ENCODE measurements at regions not wholly inside any gene's neighbourhood (a gene's known extent, or its start where the extent isn't known, plus 50 kb on each side); places are given as distances from the start of the nearest gene placed in this dataset.
"Not testable (repeated sequence)": the region's sequence is repeated elsewhere in the genome, so short reads cannot be mapped to it uniquely, and the experiment has no call there.

- intact Hi-C loops (cut with DNase I, micrococcal nuclease) = no loop called here
- no peak for DNase-seq
- H3K9me3 ChIP-seq = no peaks in the 10 kb centered on the region
- no peak for TF ChIP-seq CTCF (IDR thresholded peaks at IDR 0.05)
- H3K4me3 ChIP-seq = no peak overlapping the region
- no peak for ATAC-seq
- no peaks in the 10 kb centered on the region for H3K36me3 ChIP-seq (ENCODE audit: low read depth)
- no peaks in the 10 kb centered on the region for H3K4me1 ChIP-seq (ENCODE audit: low read depth)
Measured at GRCh38 chr3:77746892-77747291, 707.0 kb downstream of the ROBO2 start.

DNA sequence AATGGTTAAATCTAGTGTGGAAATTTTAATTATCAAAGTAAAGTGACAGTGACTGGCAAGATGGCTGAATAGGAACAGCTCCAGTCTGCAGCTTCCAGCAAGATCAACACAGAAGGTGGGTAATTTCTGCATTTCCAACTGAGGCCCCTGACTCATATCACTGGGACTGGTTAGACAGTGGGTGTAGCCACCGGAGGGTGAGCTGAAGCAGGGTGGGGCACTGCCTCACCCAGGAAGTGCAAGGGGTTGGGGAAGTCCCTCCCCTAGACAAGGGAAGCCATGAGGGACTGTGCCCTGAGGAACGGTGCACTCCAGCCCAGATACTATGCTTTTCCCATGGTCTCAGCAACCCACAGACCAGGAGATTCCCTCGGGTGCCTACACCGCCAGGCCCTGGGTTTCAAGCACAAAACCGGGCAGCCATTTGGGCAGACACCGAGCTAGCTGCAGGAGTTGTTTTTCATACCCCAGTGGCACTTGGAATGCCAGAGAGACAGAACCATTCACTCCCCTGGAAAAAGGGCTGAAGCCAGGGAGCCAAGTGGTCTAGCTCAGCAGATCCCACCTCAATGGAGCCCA lies 716.6 kb downstream of the ROBO2 start:
- H3K9me3 ChIP-seq; ATAC-seq; H3K4me1 ChIP-seq (ENCODE audit: low read depth); H3K4me3 ChIP-seq; H3K36me3 ChIP-seq (ENCODE audit: low read depth); DNase-seq; intact Hi-C loops (cut with DNase I, micrococcal nuclease): not testable (repeated sequence)

DNA sequence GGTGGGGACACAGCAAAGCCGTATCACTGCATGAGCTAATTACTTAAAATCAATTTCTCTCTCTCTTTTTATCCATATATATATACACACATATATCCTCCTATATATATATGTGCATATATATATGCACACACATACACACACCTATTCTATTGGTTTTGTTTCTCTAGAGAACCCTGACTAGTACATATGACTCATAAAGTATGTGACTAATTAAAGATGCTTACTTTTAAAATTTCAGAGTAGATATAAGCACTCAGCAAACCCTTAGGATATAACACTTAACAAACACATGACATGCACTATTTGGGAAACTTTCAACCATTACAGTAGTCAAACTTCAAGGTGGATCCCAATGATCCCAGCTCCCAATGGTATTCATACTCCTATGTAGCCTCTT lies 732.6 kb downstream of the ROBO2 start:
- Histone ChIP-seq H3K4me3 (no peak overlapping the region), H3K36me3 (ENCODE audit: low read depth) (no peaks in the 10 kb centered on the region), H3K9me3 (peaks cover 5% of the 10 kb centered on the region), H3K4me1 (ENCODE audit: low read depth) (no peaks in the 10 kb centered on the region)
- DNase-seq (no peak), ATAC-seq (no peak)
- intact Hi-C loops (cut with DNase I, micrococcal nuclease) = no loop called here
- TF ChIP-seq CTCF (IDR thresholded peaks at IDR 0.05) = no peak

GRCh38 chr3:77773084-77773483 lies 733.2 kb downstream of the ROBO2 start:
- no peaks in the 10 kb centered on the region for H3K4me1 ChIP-seq (ENCODE audit: low read depth)
- no peak overlapping the region for H3K4me3 ChIP-seq
- no peaks in the 10 kb centered on the region for H3K36me3 ChIP-seq (ENCODE audit: low read depth)
- H3K9me3 ChIP-seq = peaks cover 5% of the 10 kb centered on the region
- intact Hi-C loops (cut with DNase I, micrococcal nuclease) = no loop called here
- no peak for TF ChIP-seq CTCF (IDR thresholded peaks at IDR 0.05)
- DNase-seq (no peak), ATAC-seq (no peak)

DNA sequence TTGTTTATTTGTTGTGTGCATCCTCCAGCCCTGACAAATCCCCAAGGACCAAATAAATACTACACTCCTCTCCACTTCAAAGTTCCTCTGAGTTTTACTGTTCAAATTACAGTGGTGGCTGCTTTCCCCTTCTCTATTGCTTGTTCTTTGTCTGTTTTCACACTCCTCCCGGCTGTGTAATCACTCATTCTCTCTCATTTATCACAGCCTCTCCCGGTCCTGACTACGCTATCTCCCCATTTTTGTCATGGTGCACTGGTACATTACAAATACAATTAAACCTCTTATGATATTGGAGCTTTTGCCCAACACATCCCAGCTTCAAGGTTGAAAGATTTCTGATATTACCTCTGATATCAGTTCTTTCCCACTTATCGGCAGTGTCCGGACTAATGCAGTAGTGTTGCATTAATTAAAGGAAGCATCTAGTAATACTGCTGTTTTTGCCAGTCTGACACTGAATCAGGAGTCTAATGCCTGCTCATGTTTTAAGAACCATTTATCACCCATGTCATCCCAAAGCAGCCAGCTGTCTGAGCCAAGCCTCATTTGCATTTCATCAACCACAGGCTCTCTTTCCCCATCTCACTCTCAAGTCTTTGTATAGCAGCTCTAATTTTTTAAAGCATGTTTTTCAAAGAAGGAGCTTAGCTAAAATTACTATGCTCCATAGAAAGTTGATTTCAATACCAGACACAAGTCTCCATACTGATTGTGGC lies 740.5 kb downstream of the ROBO2 start:
- H3K36me3 ChIP-seq (ENCODE audit: low read depth) = no peaks in the 10 kb centered on the region
- TF ChIP-seq CTCF (IDR thresholded peaks at IDR 0.05) = no peak
- no peaks in the 10 kb centered on the region for H3K9me3 ChIP-seq
- no peak overlapping the region for H3K4me3 ChIP-seq
- intact Hi-C loops (cut with DNase I, micrococcal nuclease) = no loop called here
- ATAC-seq (no peak), DNase-seq (no peak)
- no peaks in the 10 kb centered on the region for H3K4me1 ChIP-seq (ENCODE audit: low read depth)

- ATAC-seq = no peak
- no peak for TF ChIP-seq CTCF (IDR thresholded peaks at IDR 0.05)
- intact Hi-C loops (cut with DNase I, micrococcal nuclease) = no loop called here
Measured at GRCh38 chr3:77786216-77786615, 746.3 kb downstream of the ROBO2 start.

More at GRCh38 chr3:77786216-77786615, 746.3 kb downstream of the ROBO2 start:
- H3K4me1 ChIP-seq (ENCODE audit: low read depth) = no peaks in the 10 kb centered on the region
- no peaks in the 10 kb centered on the region for H3K9me3 ChIP-seq
- H3K36me3 ChIP-seq (ENCODE audit: low read depth) = no peaks in the 10 kb centered on the region
- H3K4me3 ChIP-seq = no peak overlapping the region
- DNase-seq = no peak

Data from mucosa of descending colon (tissue), 3 donors.